HEK293T (cell line): ENCODE measurements at regions not wholly inside any gene's neighbourhood (a gene's known extent, or its start where the extent isn't known, plus 50 kb on each side); places are given as distances from the start of the nearest gene placed in this dataset.

Source experiments
- FOXM1 ChIP-seq: fragments of 450-650 bp; IDR thresholded peaks from 2 replicates; pipeline ENCODE4 v1.6.1; 2017; ENCODE audit warnings: mild to moderate bottlenecking, borderline replicate concordance
- PKNOX1 ChIP-seq: fragments of 450-650 bp; IDR thresholded peaks from 2 replicates; pipeline ENCODE4 v1.6.1; 2016

GRCh38 chr18:47582093-47582492, 330.6 kb upstream of the SKOR2 start:
- TF ChIP-seq PKNOX1 (peak; percentile 86), FOXM1 (no peak)
